GM18520 (cell line): ENCODE measurements at regions not wholly inside any gene's neighbourhood (a gene's known extent, or its start where the extent isn't known, plus 50 kb on each side); places are given as distances from the start of the nearest gene placed in this dataset.
"Not testable (repeated sequence)": the region's sequence is repeated elsewhere in the genome, so short reads cannot be mapped to it uniquely, and the experiment has no call there.

Experiments
- ATAC-seq: cut with Tn5 transposase; IDR thresholded peaks from one replicate; pipeline ENCODE4 v1.9.1; 2021; ENCODE audit not compliant: unreplicated experiment

GRCh38 chr20:48339190-48339985, 488.4 kb downstream of the PREX1 start:
- ATAC-seq: peak; percentile 55

- ATAC-seq: no peak
Observed at GRCh38 chr20:48338717-48339116, 489.1 kb downstream of the PREX1 start.

- ATAC-seq: no peak
Observed at GRCh38 chr20:48336597-48336996, 491.2 kb downstream of the PREX1 start.

GRCh38 chr20:48335308-48336050, 492.3 kb downstream of the PREX1 start:
- no peak for ATAC-seq

GRCh38 chr20:48333707-48334106, 494.1 kb downstream of the PREX1 start:
- no peak for ATAC-seq

DNA sequence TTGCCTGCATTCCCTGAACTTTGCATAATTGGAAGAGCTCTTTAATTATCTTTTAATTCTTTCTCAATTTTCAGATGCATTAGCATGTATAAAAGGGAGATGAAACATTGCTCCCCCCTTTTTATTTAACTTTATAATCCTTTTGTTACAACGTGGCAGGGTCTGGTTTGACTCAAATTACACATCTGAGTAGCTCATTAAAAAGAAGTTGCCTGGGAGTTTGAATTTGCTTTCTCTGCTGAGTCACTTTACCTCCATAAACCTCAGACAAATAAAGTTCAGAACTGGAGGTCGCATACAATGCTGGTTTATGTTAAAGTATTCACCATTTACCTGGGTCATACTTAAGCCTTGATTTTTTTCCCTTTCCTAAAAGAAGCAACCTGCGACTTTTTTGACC, 495.2 kb downstream of the PREX1 start:
- ATAC-seq: no peak

GRCh38 chr20:48331518-48332286, 496.1 kb downstream of the PREX1 start:
- ATAC-seq: no peak

- no peak for ATAC-seq
Observed at GRCh38 chr20:48329676-48330664, 497.8 kb downstream of the PREX1 start.

DNA sequence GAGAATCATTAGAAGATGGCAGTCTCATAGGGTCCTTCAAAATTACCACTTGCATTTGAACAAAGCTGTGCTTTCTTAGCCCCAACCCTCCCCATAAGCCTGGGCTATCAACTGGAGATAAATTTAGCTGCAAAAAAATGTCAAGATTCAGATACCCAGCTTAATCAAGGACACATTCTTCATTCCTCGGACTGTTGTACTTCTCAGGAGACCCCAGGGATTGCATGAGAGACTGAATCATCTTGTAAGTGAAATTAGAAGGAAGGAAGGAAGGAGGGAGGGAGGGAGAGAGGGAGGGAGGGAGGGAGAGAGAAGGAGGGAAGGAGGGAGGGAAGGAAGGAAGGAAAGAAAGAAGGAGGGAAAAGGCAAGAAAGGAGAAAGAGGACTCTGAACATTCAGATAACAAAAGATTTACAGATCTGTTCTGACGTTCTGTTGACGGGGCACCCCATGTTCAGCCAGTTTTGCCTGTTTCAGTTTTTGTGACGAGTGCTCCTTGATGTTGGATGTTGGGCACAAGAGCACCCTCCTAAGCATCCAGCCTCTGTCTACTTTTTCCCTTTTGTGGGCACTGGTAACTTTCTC, 498.7 kb downstream of the PREX1 start:
- no peak for ATAC-seq

GRCh38 chr20:48327848-48328247, 500.0 kb downstream of the PREX1 start:
- not testable (repeated sequence) for ATAC-seq

- no peak for ATAC-seq
Observed at GRCh38 chr20:48326868-48327267, 500.9 kb downstream of the PREX1 start.

- ATAC-seq: no peak
Observed at GRCh38 chr20:48326434-48326691, 501.4 kb downstream of the PREX1 start.

DNA sequence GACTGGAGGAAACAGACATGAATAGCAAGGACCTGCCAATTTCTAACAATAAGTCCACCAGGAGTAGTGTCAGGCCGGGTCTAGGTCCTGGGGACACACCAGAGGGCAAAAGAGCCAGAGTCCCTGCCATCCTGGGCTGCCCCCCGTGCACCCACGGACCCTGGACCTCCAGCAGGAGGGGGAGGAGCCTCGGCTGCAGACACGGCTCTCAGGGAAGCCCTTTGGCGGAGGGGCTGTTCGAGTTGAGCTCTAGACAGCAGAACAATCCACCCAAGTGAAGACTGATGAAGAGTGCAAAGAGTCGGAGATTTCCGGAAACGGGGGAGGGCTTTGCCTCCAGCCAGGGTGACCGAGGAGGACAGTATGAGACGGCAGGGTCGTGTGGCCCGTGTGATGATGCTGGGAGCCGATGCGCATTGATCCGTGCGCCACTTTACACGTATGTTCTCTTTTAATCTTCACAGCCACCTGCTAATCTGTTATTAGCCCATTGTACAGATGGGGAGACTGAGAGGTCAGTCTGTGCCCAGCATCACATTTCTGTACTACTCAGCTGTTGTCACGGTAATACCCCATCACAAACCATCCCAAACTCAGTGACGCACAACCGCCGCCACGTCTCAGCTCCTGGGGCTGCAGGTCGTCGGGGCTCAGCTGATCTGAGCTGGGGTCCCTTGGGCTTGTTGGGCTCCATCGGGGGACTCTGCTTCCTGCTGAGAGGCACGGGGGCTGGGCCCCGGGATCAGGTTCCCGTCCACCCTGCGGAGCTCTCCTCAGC, 502.0 kb downstream of the PREX1 start:
- ATAC-seq: no peak

DNA sequence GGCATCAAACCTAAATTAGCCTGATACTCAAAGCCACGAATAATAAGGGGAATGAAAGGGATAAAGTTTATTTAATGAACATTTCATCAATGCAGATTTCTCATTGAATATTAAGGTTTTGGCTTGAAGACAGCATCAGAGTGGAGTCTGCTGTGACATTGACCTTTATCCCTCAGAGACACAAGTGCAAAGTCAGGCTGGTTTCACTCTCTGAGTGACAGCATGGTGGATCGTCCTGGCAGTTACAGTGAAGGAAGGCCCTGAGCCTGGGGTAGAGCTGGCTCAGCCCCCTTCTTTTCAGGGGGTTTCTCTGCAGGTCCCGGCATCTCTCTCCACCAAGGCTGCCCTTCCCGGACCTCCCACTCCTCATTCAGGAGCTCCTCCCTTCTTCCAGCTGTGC, 503.1 kb downstream of the PREX1 start:
- no peak for ATAC-seq

GRCh38 chr20:48321271-48321670, 506.5 kb downstream of the PREX1 start:
- no peak for ATAC-seq

DNA sequence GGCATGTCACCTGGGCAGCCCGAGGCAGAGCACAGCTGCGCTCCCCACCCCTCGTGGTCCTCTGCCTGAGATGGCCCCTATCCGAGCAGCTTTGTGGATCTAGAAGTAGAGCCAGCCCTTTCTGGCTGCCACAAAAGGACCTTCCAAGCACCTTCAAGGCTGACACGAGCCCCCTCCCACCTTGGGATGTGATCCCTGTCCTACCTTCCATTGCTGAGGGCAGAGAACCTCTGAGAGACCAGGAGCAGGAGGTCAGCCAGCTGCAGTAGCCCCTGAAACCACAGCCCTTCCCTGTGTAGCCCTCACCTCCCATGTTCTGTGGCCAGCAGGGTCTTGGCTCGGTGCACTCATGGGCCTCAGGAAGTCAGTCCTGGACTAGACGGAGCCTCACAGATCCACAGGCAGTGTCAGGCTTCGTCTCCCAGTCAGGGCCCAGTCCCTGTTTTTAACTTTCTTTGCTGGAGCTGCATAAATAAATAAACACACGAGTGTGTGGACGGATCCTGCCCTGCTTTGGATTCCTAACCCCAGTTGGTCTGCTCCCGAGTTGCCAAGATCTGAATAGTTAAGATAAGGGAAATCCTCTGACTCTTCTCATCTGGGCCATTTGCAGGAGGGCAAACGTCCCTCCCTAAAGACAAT, 507.7 kb downstream of the PREX1 start:
- no peak for ATAC-seq

- ATAC-seq: no peak
Observed at GRCh38 chr20:48317578-48317977, 510.2 kb downstream of the PREX1 start.

DNA sequence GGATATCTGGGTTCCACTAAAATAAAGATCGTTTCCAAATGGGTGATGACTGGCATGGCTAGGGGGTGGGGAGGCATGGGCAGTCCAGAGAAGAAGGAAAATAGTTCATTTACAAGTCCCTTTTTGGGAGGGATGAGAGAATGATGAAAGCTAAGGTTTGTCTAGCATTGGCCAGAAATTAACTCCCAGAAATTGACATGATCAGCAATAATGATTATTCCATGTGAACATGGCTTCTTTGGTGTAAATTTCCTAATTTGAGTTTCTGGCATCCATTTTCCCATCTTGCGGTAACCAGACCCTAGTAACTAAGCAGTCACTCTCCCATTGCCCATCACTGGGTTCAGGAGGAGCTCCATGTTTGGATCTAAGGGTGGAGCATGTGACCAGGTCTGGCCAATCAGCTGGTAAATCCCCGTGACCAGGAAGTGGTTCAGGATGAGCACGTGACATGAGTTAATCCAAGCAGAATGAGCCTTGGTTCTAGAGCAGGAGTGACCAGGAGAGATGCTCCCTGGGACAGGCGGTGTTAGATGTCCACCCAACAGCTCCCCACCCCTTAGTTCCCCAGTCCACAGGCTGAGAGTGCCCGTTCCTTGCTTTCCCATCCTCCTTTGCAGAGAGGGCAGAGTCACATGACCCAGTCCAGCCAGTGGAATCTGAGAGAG, 512.7 kb downstream of the PREX1 start:
- ATAC-seq: no peak

DNA sequence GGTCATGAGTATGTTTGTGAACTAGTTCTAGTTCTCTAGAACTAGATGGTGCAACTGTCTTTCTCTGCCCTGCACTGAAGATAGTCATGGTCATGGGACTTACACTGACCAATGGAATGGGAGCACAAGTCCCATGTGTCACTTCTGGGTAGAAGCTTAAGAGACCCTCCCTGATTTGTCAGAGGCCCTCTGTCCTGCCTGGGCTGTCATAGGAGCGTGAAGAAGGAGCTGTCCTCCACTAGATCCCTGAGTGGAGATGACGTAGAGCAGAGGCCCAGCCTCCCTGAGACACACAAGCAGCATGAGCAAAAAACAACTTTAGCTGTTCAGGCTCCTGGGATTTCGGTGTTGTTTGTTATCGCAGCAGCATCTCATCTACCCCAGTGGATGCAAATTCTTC, 514.5 kb downstream of the PREX1 start:
- no peak for ATAC-seq
